Body of pancreas (tissue), 4 donors: ENCODE measurements at regions not wholly inside any gene's neighbourhood (a gene's known extent, or its start where the extent isn't known, plus 50 kb on each side); places are given as distances from the start of the nearest gene placed in this dataset.

Experiments used
- POLR2A ChIP-seq, 3 donors: fragments of 450-650 bp; IDR thresholded peaks; one replicate each; pipeline ENCODE4 v1.6.1; 2016; ENCODE audit warnings: antibody characterized with exemption in 3 of 3, mild to moderate bottlenecking in 2 of 3
- TF ChIP-seq, protein P1 (sequence below), 7 experiments: fragments of 450-650 bp in 4 of 7; fragments of 200-600 bp in 3 of 7; sonication (generic) in 3 of 7; IDR thresholded peaks; one replicate each; pipeline ENCODE4 v1.5.1; 2016 to 2019; ENCODE audit warnings: antibody characterized with exemption in 7 of 7

DNA sequence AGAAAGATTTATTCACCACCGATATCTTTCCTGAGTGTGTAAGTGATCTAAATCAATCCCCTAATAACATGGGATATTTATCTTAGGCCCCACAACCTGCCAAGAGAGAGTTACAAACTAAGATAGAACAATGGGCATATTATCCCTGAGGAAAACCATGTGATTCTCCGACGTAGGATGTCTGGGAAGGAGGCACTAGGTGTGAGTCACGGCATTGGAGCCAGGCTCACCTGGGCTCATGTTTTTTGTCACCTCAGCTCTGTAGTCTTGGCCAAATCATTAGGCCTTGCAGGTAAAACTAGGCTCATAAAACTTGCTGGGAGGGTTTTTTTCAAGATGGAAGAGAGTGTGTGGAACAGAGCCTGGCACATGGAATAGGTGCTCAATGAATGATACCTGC, 129.7 kb upstream of the PLEKHG7 start:
- TF ChIP-seq POLR2A (IDR thresholded peaks at IDR 0.05): no peak
- TF ChIP-seq, protein P1, sequence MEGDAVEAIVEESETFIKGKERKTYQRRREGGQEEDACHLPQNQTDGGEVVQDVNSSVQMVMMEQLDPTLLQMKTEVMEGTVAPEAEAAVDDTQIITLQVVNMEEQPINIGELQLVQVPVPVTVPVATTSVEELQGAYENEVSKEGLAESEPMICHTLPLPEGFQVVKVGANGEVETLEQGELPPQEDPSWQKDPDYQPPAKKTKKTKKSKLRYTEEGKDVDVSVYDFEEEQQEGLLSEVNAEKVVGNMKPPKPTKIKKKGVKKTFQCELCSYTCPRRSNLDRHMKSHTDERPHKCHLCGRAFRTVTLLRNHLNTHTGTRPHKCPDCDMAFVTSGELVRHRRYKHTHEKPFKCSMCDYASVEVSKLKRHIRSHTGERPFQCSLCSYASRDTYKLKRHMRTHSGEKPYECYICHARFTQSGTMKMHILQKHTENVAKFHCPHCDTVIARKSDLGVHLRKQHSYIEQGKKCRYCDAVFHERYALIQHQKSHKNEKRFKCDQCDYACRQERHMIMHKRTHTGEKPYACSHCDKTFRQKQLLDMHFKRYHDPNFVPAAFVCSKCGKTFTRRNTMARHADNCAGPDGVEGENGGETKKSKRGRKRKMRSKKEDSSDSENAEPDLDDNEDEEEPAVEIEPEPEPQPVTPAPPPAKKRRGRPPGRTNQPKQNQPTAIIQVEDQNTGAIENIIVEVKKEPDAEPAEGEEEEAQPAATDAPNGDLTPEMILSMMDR (IDR thresholded peaks at IDR 0.05): no peak
